OCI-M1 (cell line): ENCODE measurements at regions not wholly inside any gene's neighbourhood (a gene's known extent, or its start where the extent isn't known, plus 50 kb on each side); places are given as distances from the start of the nearest gene placed in this dataset.
"Not testable (repeated sequence)": the region's sequence is repeated elsewhere in the genome, so short reads cannot be mapped to it uniquely, and the experiment has no call there.

Experiments
- DNase-seq: peaks from one replicate; lab custom pipeline; 2025; lab: John Stamatoyannopoulos, UW

DNA sequence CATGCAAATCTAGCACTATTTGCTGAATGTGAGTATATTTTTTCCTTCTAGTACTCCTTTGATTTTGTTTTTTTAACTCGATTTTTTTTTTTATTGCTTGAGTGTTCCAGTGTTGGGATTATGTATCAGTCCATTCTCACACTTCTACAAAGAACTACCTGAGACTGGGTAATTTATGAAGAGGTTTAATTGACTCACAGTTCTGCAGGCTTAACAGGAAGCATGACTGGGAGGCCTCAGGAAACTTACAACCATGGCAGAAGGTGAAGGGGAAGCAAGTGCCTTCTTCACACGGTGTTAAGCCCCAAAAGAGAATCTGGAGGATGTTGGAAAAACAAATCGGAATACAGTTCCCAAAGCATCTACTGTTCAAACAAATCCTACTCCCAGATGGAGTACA, 69.1 kb downstream of the ZNF518B start:
- DNase-seq, result not testable (repeated sequence)

DNA sequence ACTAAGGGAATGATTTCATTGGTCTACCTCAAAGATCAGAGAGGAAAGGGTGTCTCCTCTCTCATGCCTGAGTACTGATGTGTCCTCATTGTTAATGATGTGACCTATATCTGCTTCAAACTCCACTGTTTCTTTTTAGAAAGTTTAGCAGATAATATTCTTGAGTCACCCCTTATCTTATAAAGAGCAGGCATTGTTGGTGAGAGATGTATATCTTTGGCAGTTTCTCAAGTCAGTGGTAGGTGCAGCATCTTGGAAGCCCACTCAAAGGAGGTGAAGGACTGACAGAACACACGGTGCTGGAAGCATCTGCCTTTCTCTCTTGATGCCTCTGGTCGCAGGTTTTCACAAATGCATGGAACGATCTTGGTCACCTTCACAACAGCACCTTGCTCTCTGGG, 71.2 kb downstream of the ZNF518B start:
- peak; percentile 5 for DNase-seq

DNA sequence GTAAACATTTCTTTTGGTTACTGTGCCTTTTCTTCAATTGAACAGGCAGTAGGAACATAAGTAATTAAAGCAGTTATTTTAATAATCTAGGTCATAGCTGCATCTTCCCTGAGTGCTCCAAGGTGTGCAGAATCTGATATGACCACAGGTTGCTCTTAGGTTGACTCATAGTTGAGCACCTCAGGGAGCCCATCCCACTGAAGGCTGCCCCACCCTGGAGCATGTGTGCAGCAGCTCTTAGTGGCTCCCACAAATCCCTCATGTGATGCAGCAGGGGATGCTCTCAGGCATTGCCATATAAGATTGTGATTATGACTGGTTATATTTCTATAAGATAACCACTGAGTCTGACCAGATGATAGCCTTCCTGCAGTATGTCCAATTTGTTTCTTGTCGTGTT, 72.3 kb downstream of the ZNF518B start:
- no peak for DNase-seq

DNA sequence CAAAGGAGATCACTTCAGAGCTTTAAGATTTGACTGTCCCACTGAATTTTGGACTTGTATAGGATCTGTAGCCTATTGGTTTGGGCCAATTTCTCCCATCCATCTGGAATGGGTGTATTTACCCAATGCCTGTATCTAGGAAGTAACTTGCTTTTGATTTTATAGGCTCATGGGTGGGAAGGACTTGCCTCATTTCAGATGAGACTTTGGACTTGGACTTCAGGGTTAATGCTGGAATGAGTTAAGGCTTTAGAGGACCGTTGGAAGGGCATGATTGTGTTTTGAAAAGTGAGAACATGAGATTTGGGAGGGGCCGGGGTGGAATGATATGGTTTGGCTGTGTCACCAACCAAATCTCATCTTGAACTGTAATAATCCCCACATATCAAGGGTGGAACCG, 73.8 kb downstream of the ZNF518B start:
- no peak for DNase-seq

DNA sequence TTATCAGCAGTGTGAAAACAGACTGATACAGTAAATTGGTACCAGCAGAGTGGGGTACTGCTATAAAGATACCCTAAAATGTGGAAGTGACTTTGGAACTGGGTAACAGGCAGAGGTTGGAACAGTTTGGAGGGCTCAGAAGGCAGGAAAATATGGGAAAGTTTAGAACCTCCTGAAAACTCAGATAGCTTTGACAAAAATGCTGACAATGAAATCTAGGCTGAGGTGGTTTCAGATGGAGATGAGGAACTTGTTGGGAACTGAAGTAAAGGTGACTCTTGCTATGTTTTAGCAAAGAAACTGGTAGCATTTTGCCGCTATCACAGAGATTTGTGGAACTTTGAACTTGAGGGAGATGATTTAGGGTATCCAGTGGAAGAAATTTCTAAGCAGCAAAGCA, 75.1 kb downstream of the ZNF518B start:
- not testable (repeated sequence) for DNase-seq

DNA sequence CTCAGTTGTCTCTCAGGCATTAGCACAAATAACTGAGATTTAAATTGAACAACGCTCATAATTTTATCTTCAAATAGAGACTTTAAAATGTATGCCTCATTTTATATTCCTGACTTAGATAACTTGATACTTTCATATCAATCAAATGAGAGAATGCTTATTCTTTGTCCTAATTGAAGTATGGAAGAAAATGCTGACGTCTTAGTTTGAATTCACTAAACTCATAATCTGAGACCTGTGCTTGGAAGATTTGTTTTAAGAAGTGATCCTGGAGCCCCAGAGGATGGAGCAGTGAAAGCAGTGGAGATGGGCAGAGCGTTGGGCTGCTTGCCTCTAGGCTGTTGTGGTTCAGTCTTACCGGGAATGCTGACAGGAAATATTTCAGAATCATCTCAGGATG, 76.1 kb downstream of the ZNF518B start:
- DNase-seq, result no peak

DNA sequence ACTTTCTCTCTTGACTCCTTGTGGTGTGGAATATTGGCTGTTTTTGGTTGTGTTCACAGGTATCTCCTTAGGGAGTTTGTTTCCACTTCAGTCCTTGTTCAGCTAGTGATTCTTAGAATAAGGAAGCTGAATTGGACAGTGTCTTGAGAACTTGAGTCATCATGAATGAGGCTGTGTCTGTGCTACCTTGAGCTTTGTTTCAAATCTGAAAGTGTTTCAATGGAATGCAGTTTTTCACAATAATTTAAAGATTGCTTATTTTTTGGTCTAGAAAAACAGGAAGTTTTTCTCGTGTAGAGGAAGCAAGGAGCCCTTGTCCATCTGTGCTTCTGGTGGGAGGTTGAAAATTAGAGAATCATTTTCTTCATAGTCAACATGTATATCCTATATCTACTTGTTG, 76.5 kb downstream of the ZNF518B start:
- peak; percentile 51 for DNase-seq

DNA sequence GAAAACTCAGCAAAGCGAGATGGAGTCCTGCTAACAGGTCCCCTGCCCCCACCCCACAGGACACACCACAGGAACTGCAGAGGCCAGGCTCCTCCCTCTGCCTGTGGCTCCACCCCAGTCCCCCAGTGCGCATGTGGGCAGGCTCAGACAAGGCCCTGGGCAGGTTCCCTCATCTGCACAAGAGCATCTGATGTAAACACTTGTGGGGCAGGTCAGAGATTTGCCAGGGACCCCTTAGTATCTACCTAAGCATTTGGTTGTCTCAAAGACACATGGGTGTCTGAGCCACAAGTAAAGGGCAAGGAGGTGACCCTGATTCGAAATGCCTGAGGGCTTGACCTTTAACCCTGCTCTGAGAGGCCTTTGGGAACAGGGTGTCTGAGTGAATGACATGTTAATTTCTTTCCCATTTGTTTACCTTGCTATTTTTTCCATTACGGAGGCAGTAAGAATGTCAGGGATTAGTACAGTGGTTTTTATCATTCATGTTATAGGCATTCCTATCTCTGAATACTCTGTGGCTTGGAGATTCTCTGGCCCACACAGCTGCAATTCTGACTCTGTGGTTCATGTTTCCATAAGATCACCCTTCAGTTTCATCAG, 85.3 kb downstream of the ZNF518B start:
- DNase-seq, result peak; percentile 66

DNA sequence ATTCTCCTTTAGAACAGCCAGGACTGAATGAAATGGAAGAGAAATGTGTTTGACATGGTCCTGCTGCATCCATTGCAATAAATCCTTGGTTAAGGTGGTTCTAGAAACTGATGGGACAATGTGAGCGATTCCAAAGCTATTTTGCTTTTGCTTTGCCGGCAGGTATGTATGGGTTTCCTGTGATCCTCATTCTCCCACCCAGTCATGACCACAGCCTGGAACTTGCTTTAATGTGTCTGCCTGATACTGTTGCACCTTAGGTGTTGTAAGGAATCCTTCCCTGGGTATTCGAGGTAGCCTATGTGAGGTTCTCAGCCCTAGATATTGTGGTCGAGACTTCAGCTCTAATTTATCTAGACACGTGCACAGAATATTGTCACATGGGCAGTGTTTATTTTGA, 86.1 kb downstream of the ZNF518B start:
- DNase-seq, result no peak

DNA sequence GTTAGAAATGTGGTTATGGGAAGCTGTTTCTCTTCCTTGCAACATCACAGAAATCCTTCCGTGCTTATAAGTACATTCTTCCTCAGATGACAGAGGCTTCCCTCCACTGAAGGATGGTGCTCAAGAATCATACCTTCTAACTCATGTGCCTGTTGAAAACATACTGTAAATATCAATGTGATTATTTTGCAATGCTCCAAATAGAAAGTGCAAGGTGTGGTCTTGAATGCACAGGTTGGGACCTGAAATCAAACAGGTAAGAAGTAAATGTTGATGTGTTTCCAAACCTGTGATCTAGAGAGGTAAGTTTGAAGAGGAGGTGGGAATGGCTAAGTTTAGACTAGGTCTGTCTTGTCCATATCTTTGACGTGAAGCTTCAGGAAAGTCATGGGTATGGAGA, 87.7 kb downstream of the ZNF518B start:
- DNase-seq, result no peak

DNA sequence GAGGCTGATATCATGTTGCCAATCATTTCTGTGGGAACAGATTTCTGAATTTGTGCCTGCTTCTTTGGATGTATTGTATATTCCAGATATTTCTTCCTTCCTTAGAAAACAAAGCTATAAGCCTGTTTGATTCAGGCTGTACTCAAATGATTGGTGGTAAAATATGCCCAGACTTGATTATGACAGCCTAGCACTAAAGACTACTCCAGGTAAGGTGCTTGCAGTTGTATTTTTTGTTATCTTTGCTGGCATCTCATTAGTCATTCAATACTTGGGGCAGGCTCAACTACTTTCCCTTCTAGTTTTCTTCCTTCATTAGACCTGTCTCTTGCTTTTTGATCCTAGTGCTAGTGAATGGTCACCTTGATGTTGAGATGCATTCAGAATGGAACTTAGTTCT, 90.6 kb downstream of the ZNF518B start:
- no peak for DNase-seq

DNA sequence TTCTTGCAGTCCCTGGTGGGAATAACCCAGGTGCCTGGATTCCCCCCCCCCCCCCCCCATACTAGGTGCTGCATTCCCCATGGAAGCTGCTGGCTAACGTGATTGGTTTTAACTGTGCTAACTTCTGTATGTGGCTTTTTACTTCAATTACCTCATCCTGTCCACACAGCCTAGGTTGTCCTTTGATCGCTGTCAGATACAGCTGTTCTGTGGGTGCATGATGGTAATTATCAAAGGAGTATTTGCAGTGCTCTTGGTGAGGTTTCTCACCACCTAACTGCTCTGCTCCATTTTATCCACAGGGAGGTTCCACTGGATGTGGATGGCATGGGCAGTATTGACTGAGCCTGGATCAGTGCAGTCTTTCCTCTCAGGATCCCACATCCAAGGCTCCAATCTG, 93.0 kb downstream of the ZNF518B start:
- DNase-seq, result no peak

DNA sequence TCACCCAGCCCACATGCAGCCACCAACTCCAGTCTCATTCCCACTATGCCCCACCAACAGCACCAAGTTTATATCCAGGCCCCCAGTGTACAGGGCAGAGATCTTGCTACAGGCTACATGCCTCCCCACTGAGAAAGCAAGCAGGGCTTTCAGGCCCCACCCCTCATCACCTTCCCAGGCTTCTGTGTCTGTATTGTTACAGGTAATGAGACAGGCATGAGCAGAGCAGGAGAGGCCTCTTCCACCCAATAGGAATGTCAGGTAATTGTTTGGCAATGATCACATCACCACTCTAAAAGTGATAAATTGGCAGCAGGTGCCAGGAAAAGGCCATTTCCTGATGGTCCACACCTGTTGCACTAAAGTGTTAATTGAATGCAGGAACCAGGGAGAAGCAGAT, 102.5 kb downstream of the ZNF518B start:
- DNase-seq, result no peak

DNA sequence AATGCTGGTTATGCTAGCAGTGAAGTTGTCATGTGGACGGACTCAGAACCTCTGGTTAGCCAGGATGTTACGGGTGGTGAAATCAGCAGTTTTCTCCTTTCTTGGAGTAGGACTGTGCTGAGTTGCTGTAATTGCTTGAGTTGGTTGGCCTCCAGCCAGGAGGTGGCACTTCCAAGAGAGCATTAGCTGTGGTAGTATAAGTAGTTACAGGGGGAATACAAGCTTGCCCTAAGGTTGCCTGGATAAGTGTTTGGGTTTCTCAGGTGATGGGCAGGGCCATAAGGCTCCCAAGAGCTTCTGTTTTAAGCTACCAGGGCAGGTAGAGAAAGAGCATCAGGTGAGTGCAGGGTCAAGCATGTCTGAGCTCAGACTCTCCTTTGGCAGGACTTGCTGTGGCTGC, 103.0 kb downstream of the ZNF518B start:
- no peak for DNase-seq

DNA sequence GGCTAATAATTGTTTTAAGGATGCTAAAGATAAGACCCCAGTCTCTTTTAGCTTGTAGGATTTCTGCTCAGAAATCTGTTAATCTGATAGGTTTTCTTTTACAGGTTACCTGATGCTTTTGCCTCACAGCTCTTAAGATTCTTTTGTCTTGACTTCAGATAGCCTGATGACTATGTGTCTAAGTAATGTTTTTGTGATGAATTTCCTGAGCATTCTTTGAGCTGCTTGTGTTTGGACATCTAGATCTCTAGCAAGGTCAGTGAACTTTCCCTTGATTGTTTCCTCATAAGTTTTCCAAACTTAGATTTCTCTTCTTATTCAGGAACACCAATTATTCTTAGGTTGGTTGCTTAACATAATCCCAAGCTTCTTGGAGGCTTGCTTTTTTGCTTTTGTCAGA, 104.1 kb downstream of the ZNF518B start:
- no peak for DNase-seq

DNA sequence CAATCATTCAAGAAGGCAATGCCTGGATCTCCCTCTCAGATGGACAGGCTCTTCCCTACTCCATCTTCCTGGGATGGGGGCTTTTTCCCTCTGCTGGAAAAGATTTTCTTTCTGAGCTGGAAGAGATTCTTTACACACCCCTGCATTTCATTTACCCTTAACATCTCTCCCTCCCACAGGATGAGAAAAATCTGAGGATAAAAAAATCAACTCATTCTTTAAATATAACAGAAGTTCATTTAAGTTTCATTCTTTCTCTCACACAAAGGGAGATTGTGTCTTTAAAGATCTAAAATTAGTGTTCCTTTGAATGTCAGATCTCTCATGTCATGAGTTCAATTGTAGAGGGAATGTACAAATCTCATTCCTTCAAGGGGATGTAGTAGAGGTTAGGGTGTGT, 109.0 kb downstream of the ZNF518B start:
- no peak for DNase-seq

DNA sequence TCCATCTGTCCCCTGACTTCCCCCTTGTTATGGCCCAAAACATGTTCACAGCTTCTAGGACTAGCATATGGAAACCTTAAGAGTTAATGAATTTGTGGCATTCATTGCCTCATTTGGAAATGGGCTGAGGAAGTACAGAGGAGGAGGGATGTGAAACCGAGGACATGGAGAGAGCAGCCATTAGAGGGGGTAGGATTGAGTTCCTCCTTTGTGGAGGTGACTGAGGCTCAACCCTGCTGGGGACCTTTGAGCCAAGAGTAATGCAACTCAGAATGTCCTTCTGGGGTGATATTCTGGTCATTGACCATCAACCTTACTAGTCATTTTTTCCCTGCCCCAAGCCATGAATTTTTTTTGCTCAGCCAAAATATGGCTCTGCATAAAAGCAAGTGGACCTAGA, 109.4 kb downstream of the ZNF518B start:
- DNase-seq, result no peak

DNA sequence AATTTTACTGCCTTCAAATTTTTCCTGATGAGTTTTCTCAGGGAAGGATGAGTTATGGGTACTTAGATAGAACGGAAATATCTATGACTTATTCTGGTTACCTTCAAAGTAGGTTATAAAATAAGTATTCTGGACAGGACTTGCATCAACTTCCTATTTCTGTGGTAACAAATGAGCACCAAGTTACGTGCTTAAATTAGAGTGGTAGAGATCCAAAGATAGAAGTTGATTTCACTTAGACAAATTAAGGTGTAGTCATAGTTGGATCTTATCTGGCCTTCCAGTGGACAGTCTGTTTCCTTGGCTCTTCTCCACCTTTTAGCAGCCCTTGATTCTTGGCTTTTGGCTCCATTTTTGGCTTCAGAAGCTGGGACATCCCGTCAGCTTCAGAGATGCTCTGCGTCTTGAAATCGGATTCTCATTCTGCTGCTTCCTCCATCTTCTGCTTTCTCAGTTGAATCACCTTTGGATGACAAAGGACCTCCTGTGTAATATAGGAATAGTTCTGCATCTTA, 109.9 kb downstream of the ZNF518B start:
- DNase-seq, result no peak

DNA sequence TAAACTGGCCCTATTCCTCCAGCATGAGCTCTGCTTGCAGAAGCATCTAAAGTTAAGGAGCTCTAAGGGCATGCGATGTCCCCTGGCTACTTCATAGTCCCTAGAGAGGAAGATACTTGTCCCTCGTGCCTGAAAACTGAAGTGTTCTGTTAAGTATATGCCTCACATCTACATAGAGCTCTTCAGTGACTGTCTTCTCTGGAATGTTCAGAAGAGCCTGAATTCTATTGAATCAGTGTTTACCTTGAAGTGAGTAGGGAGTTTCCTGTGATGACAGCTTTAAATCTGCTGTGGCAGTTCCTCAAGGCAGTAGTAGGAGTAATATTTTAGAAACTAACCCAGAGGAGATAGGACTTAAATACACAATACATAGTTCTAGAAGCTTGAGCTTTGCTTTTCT, 111.2 kb downstream of the ZNF518B start:
- DNase-seq, result no peak

DNA sequence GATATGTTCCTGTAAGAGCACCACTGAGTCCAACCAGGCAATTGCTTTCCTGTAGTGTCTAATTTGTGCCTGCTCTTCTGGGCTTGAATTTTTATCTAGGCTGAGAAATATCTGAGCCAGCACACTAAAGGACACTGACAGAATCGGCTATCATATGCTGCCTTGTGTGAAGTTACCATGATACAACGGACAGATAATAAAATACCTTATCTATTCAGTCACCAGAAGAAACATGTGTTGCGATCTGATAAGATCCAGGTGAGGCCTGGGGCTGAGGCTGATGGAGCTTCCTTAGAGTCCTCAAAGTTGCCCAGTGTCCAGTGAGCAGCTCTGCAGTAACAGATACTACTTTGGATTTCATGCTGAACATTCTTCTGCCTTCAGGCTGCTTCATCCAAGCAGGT, 111.8 kb downstream of the ZNF518B start:
- peak; percentile 7 for DNase-seq

DNA sequence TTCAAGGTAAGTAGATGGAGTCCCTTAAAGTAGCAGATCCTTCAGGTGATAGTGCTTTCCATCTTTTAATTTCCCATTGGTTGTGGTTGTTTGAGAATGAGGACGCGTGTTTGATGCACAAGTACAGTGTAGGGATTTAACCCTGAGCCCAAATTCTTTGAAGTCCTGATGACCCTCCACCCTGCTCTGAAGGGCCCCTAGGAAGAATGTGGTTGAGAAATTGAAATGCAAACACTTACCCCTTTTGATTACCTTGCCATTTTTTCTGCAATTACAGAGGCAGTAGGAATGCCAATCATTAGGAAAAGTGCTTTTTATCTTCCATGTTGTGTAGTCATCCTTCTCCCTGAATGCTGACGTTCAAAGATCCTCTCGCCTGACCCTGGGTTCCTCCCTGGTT, 112.4 kb downstream of the ZNF518B start:
- DNase-seq, result no peak

DNA sequence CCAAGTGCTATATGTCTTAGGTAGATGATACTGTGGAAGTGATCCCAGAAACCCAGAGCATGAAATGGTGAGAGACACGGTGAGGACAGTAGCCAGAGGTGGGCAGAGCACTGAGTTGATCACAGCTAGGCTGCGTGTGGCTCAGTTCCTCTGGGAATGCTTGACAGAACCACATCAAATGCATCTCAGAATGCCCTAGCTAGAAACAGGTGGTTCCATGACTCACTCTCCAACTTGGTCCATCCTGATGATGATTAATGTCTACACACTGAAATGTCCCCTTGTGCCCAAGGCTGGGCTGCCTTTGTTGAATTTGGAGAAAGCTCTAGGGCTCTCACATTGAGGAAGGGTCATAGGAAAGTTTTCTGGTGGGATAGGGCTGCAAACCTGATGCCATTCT, 113.6 kb downstream of the ZNF518B start:
- no peak for DNase-seq

DNA sequence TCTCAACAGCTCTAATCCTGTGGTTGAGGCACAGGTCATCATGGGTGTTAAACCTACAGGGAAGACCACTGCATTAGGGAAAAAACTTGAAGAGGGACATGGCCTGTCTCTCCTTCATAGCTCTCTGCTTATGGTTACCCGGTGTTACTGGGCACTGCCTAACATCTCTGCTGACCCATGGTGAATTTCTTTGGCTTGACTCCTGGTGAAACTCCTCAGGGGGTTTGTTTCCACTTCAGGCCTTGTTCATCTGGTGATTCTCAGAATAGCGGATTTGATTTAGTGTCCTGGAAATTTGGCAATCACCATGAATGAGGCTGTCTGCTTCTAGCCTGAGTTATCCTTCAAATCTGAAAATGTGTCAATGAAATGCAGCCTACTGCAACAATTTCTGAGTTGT, 114.4 kb downstream of the ZNF518B start:
- no peak for DNase-seq

DNA sequence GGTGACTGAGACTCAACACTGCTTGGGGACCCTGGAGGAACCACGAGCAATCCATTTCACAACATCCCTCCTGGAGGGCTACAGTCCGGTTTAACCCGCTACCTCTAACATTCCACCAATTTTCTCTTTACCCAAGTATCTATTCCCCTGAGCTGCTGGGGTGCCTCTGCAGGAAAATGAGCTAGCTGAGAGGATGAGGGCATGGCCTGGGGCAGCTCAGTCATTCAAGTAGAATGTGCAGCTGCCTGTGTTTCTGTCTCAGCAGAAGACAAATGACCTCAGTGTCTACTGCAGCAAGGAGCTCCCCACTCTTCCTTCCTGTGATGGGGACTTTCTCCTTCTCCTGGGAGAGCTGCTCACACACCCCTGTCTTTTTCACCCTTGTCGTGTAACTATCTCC, 120.8 kb downstream of the ZNF518B start:
- no peak for DNase-seq

DNA sequence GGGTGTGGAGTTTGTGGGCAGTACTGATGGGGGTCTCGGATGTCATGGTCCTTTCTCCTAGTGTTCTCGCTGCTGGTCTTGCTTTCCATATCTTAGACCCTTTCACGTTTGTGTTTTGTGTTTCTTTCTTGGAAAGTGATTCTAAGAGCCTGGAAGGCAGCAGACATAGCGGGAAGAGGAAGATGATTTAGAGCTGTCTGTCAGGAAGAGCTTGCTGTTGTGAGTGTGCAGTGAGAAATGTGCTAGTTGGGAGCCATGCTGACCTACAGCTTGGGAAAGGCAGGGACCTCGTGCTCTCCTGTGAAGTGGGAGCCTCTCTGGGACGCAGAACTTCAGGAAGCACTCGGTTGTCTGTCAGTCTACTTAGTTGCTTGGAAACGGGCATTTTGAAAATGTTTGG, 122.2 kb downstream of the ZNF518B start:
- DNase-seq, result no peak
